A172 (cell line): ENCODE measurements at regions not wholly inside any gene's neighbourhood (a gene's known extent, or its start where the extent isn't known, plus 50 kb on each side); places are given as distances from the start of the nearest gene placed in this dataset.
A peak's percentile ranks its signal among the peaks of the same experiment; 100 is the strongest.

Experiments used
- DNase-seq: peaks from one replicate; pipeline ENCODE4 v3.0.0-alpha.2; 2015; ENCODE audit warnings: low spot score

- no peak for DNase-seq
Observed at GRCh38 chr16:55221836-55222235, 102.2 kb upstream of the IRX6 start.

- peak; percentile 4 for DNase-seq
Observed at GRCh38 chr16:55222486-55222885, 101.5 kb upstream of the IRX6 start.

- DNase-seq: peak; percentile 63
Observed at GRCh38 chr16:55225972-55226542, 97.9 kb upstream of the IRX6 start.

- DNase-seq: no peak
Observed at GRCh38 chr16:55232822-55233221, 91.2 kb upstream of the IRX6 start.

GRCh38 chr16:55233464-55233863 lies 90.5 kb upstream of the IRX6 start:
- no peak for DNase-seq

- no peak for DNase-seq
Observed at GRCh38 chr16:55236655-55237054, 87.3 kb upstream of the IRX6 start.

- no peak for DNase-seq
Observed at GRCh38 chr16:55239723-55240122, 84.3 kb upstream of the IRX6 start.

GRCh38 chr16:55240888-55241287 lies 83.1 kb upstream of the IRX6 start:
- DNase-seq: no peak

GRCh38 chr16:55242667-55243066 lies 81.3 kb upstream of the IRX6 start:
- no peak for DNase-seq

- DNase-seq: no peak
Observed at GRCh38 chr16:55248058-55248457, 75.9 kb upstream of the IRX6 start.

- DNase-seq: no peak
Observed at GRCh38 chr16:55248494-55248893, 75.5 kb upstream of the IRX6 start.

- no peak for DNase-seq
Observed at GRCh38 chr16:55249361-55249760, 74.6 kb upstream of the IRX6 start.

GRCh38 chr16:55249936-55250335 lies 74.1 kb upstream of the IRX6 start:
- DNase-seq: no peak

- DNase-seq: no peak
Observed at GRCh38 chr16:55250701-55251100, 73.3 kb upstream of the IRX6 start.

GRCh38 chr16:55251151-55251550 lies 72.9 kb upstream of the IRX6 start:
- DNase-seq: no peak

GRCh38 chr16:55252577-55252976 lies 71.4 kb upstream of the IRX6 start:
- no peak for DNase-seq

- no peak for DNase-seq
Observed at GRCh38 chr16:55253987-55254386, 70.0 kb upstream of the IRX6 start.

GRCh38 chr16:55255733-55256282 lies 68.2 kb upstream of the IRX6 start:
- DNase-seq: no peak

GRCh38 chr16:55256412-55257016 lies 67.5 kb upstream of the IRX6 start:
- DNase-seq: no peak

- peak; percentile 32 for DNase-seq
Observed at GRCh38 chr16:55257966-55258613, 65.9 kb upstream of the IRX6 start.

- no peak for DNase-seq
Observed at GRCh38 chr16:55261301-55261700, 62.7 kb upstream of the IRX6 start.

- DNase-seq: no peak
Observed at GRCh38 chr16:55263271-55264250, 60.4 kb upstream of the IRX6 start.
